H9 (cell line): ENCODE measurements at regions not wholly inside any gene's neighbourhood (a gene's known extent, or its start where the extent isn't known, plus 50 kb on each side); places are given as distances from the start of the nearest gene placed in this dataset.
A peak's percentile ranks its signal among the peaks of the same experiment; 100 is the strongest.

Source experiments
- DNase-seq: peaks from one replicate; pipeline ENCODE4 v3.0.0-alpha.2; 2017
- H2AFZ ChIP-seq: one replicate; pipeline ENCODE4 v1.6.1; 2013; ENCODE audit warnings: mild to moderate bottlenecking, low read length, control low read depth, moderate library complexity
- H2AK5ac ChIP-seq: 2 replicates; pipeline ENCODE4 v1.6.1; 2013; ENCODE audit warnings: low read length, control low read depth, mixed read lengths; ENCODE audit not compliant: insufficient read length
- H2BK120ac ChIP-seq: one replicate; pipeline ENCODE4 v1.6.1; 2013; ENCODE audit warnings: low read depth, mild to moderate bottlenecking, low read length, control low read depth, inconsistent platforms; ENCODE audit not compliant: poor library complexity, severe bottlenecking
- H2BK12ac ChIP-seq: 2 replicates; pipeline ENCODE4 v1.6.1; 2013; ENCODE audit warnings: low read length, control low read depth, mixed read lengths, low read depth; ENCODE audit not compliant: insufficient read length
- H2BK15ac ChIP-seq: 2 replicates; pipeline ENCODE4 v1.6.1; 2013; ENCODE audit warnings: low read depth, low read length, control low read depth
- H2BK20ac ChIP-seq: one replicate; pipeline ENCODE4 v1.6.1; 2013; ENCODE audit warnings: low read depth, mild to moderate bottlenecking, low read length, control low read depth, inconsistent platforms; ENCODE audit not compliant: poor library complexity, severe bottlenecking
- H2BK5ac ChIP-seq: 2 replicates; pipeline ENCODE4 v1.6.1; 2013; ENCODE audit warnings: low read length, control low read depth, mixed read lengths; ENCODE audit not compliant: insufficient read length
- H3K14ac ChIP-seq: 2 replicates; pipeline ENCODE4 v1.6.1; 2013; ENCODE audit warnings: low read length, control low read depth; ENCODE audit not compliant: insufficient read depth
- H3K18ac ChIP-seq: 2 replicates; pipeline ENCODE4 v1.6.1; 2013; ENCODE audit warnings: low read depth, mild to moderate bottlenecking, mixed read lengths, low read length, control low read depth; ENCODE audit not compliant: insufficient read length
- H3K23ac ChIP-seq: 2 replicates; pipeline ENCODE4 v1.6.1; 2013; ENCODE audit warnings: low read length, control low read depth, mixed read lengths, low read depth; ENCODE audit not compliant: insufficient read length
- H3K23me2 ChIP-seq: 2 replicates; pipeline ENCODE4 v1.6.1; 2013; ENCODE audit warnings: low read depth, mild to moderate bottlenecking, mixed read lengths, low read length, control low read depth; ENCODE audit not compliant: insufficient read length, poor library complexity, severe bottlenecking
- H3K27ac ChIP-seq: 2 replicates; pipeline ENCODE4 v1.5.1; 2013; ENCODE audit warnings: low read length, control low read depth, mixed read lengths, low read depth; ENCODE audit not compliant: insufficient read length
- H3K27me3 ChIP-seq: 2 replicates; pipeline ENCODE4 v1.6.1; 2013; ENCODE audit warnings: low read length, control low read depth, inconsistent platforms; ENCODE audit not compliant: insufficient read depth
- H3K4ac ChIP-seq: 2 replicates; pipeline ENCODE4 v1.6.1; 2013; ENCODE audit warnings: low read depth, mild to moderate bottlenecking, control low read depth, inconsistent platforms, low read length, moderate library complexity
- H3K4me1 ChIP-seq: 2 replicates; pipeline ENCODE4 v1.6.1; 2013; ENCODE audit warnings: low read length, control low read depth, inconsistent platforms; ENCODE audit not compliant: insufficient read depth
- H3K4me2 ChIP-seq: 2 replicates; pipeline ENCODE4 v1.6.1; 2013; ENCODE audit warnings: low read length, control low read depth, mixed read lengths; ENCODE audit not compliant: insufficient read length, insufficient read depth
- H3K56ac ChIP-seq: 2 replicates; pipeline ENCODE4 v1.6.1; 2013; ENCODE audit warnings: low read depth, mild to moderate bottlenecking, mixed read lengths, low read length, control low read depth; ENCODE audit not compliant: insufficient read length
- H3K79me1 ChIP-seq: 2 replicates; pipeline ENCODE4 v1.6.1; 2013; ENCODE audit warnings: low read depth, mild to moderate bottlenecking, moderate library complexity, low read length, control low read depth, inconsistent platforms; ENCODE audit not compliant: insufficient read depth, poor library complexity, severe bottlenecking
- H3K79me2 ChIP-seq: 2 replicates; pipeline ENCODE4 v1.6.1; 2013; ENCODE audit warnings: low read length, control low read depth, inconsistent platforms; ENCODE audit not compliant: insufficient read depth
- H3K9ac ChIP-seq: 2 replicates; pipeline ENCODE4 v1.6.1; 2013; ENCODE audit warnings: low read length, control low read depth, mixed read lengths; ENCODE audit not compliant: insufficient read length; ENCODE audit errors: extremely low read depth
- H3K9me3 ChIP-seq: one replicate; pipeline ENCODE4 v1.6.1; 2013; ENCODE audit warnings: low read depth, low read length, inconsistent platforms; ENCODE audit not compliant: control insufficient read depth
- H3T11ph ChIP-seq: one replicate; pipeline ENCODE4 v1.6.1; 2013; ENCODE audit warnings: mild to moderate bottlenecking, low read length, control low read depth, inconsistent platforms
- H4K20me1 ChIP-seq: one replicate; pipeline ENCODE4 v1.6.1; 2013; ENCODE audit not compliant: control insufficient read depth, insufficient read length, insufficient read depth
- H4K5ac ChIP-seq: 2 replicates; pipeline ENCODE4 v1.6.1; 2013; ENCODE audit warnings: low read depth, mild to moderate bottlenecking, mixed read lengths, low read length, control low read depth; ENCODE audit not compliant: insufficient read length
- H4K8ac ChIP-seq: replicated peaks from 2 replicates; pipeline ENCODE4 v1.6.1; 2013; ENCODE audit warnings: low read length, control low read depth, mixed read lengths, low read depth; ENCODE audit not compliant: insufficient read length
- H4K91ac ChIP-seq: 2 replicates; pipeline ENCODE4 v1.6.1; 2013; ENCODE audit warnings: low read depth, mild to moderate bottlenecking, moderate library complexity, mixed read lengths, low read length, control low read depth; ENCODE audit not compliant: insufficient read length
- H3K27ac Mint-ChIP-seq, 3 experiments: 2 replicates in 2 of 3; 3 replicates in 1 of 3; pipeline ENCODE4 v1.8.0; 2020 to 2021; ENCODE audit warnings: mixed read lengths in 3 of 3, mild to moderate bottlenecking in 1 of 3, moderate library complexity in 1 of 3
- H3K27me3 Mint-ChIP-seq: 2 replicates; pipeline ENCODE4 v1.8.0; 2021; ENCODE audit warnings: low read depth, mild to moderate bottlenecking, moderate library complexity, mixed read lengths
- H3K36me3 Mint-ChIP-seq, 3 experiments: 2 replicates in 2 of 3; 3 replicates in 1 of 3; pipeline ENCODE4 v1.8.0; 2020 to 2021; ENCODE audit warnings: low read depth in 3 of 3, mixed read lengths in 3 of 3; ENCODE audit not compliant: insufficient read depth in 1 of 3
- H3K4me1 Mint-ChIP-seq, 2 experiments: 2 replicates each; pipeline ENCODE4 v1.8.0; 2020; ENCODE audit warnings: mixed read lengths in 2 of 2
- H3K4me3 Mint-ChIP-seq, 2 experiments: 2 replicates in 1 of 2; 3 replicates in 1 of 2; pipeline ENCODE4 v1.8.0; 2020 to 2021; ENCODE audit warnings: mild to moderate bottlenecking in 2 of 2, mixed read lengths in 2 of 2, moderate library complexity in 1 of 2
- H3K9me3 Mint-ChIP-seq, 2 experiments: 2 replicates in 1 of 2; 3 replicates in 1 of 2; pipeline ENCODE4 v1.8.0; 2020; ENCODE audit warnings: mild to moderate bottlenecking in 2 of 2, mixed read lengths in 2 of 2, moderate library complexity in 1 of 2
- CTCF ChIP-seq: fragments of 200-600 bp; sonication (generic); conservative IDR thresholded peaks from 3 replicates; pipeline ENCODE4 v1.8.0; 2021; ENCODE audit warnings: antibody characterized with exemption, mild to moderate bottlenecking
- WGBS: extraction: QIAGEN DNeasy Blood & Tissue Kit; methylation state at CpG from one replicate; pipeline ENCODE4 v1.1.7; 2013; ENCODE audit warnings: missing lambda C conversion rate, low lambda C conversion rate, mixed read lengths; ENCODE audit not compliant: insufficient read length; ENCODE audit errors: extremely low coverage; 5-methylcytosine and 5-hydroxymethylcytosine counted together

- Histone ChIP-seq H2AK5ac (no peak overlapping the region), H3K27me3 (no peaks in the 10 kb centered on the region), H4K91ac (no peak overlapping the region), H2AFZ (no peak overlapping the region), H2BK120ac (no peak overlapping the region), H2BK15ac (no peak overlapping the region), H3K4me1 (no peaks in the 10 kb centered on the region; the same call in none of the 2 replicates), H4K20me1 (no peaks in the 10 kb centered on the region), H3K4ac (no peak overlapping the region), H4K5ac (no peak overlapping the region), H3K23me2 (no peaks in the 10 kb centered on the region), H4K8ac (no peak overlapping the region), H3K79me1 (no peaks in the 10 kb centered on the region), H3T11ph (no peak overlapping the region), H3K9ac (no peak overlapping the region), H3K23ac (no peak overlapping the region), H2BK12ac (no peak overlapping the region), H3K27ac (no peak overlapping the region), H3K14ac (no peak overlapping the region), H3K4me2 (no peak overlapping the region), H3K9me3 (no peaks in the 10 kb centered on the region), H2BK20ac (no peak overlapping the region), H3K18ac (no peak overlapping the region), H3K79me2 (no peaks in the 10 kb centered on the region), H2BK5ac (no peak overlapping the region), H3K56ac (no peak overlapping the region)
- no peaks in the 10 kb centered on the region for H3K9me3 Mint-ChIP-seq
- H3K4me1 Mint-ChIP-seq: peaks cover 22 to 26% of the 10 kb centered on the region in 2 experiments
- no CpG with 5 or more reads among the region's 5 CpGs for WGBS
- H3K36me3 Mint-ChIP-seq: peaks cover 0 to 4% (median 0%) of the 10 kb centered on the region in 3 experiments; a peak in 2 of 7 replicates
- peak overlapping the region in 1 of 3 experiments; percentile 37; a peak in 1 of 7 replicates for H3K27ac Mint-ChIP-seq
- H3K4me3 Mint-ChIP-seq: no peak overlapping the region
- TF ChIP-seq CTCF: no peak
- no peak for DNase-seq
- H3K27me3 Mint-ChIP-seq: no peaks in the 10 kb centered on the region
These were observed 600.4 kb upstream of the KLHL29 start for GRCh38 chr2:22784566-22784965.
